ENCODE measurements at regions not wholly inside any gene's neighbourhood (a gene's known extent, or its start where the extent isn't known, plus 50 kb on each side); places are given as distances from the start of the nearest gene placed in this dataset.

DNA sequence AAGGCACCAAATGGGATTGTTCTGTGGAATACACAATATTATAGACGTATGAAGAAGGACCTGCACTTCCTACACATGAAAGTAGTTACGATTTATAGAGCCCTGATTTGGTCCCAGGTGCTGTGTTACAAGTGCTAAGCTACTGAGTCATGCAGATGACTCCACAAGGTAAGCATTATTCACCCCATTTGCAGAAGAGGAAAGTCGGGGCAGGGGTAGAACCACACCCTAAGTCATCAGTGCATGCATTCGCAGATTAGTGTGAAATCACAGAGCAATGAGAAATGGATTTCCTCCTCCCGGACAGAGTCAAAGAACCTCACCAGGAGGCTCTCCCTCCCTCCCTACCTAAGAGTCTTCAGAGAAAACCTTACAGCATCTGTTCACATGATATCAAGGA lies 279.5 kb downstream of the LRFN2 start:
- TF ChIP-seq, protein P1, sequence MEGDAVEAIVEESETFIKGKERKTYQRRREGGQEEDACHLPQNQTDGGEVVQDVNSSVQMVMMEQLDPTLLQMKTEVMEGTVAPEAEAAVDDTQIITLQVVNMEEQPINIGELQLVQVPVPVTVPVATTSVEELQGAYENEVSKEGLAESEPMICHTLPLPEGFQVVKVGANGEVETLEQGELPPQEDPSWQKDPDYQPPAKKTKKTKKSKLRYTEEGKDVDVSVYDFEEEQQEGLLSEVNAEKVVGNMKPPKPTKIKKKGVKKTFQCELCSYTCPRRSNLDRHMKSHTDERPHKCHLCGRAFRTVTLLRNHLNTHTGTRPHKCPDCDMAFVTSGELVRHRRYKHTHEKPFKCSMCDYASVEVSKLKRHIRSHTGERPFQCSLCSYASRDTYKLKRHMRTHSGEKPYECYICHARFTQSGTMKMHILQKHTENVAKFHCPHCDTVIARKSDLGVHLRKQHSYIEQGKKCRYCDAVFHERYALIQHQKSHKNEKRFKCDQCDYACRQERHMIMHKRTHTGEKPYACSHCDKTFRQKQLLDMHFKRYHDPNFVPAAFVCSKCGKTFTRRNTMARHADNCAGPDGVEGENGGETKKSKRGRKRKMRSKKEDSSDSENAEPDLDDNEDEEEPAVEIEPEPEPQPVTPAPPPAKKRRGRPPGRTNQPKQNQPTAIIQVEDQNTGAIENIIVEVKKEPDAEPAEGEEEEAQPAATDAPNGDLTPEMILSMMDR (IDR thresholded peaks at IDR 0.05), result no peak
- TF ChIP-seq POLR2A (IDR thresholded peaks at IDR 0.05), result no peak
